ENCODE measurements at regions not wholly inside any gene's neighbourhood (a gene's known extent, or its start where the extent isn't known, plus 50 kb on each side); places are given as distances from the start of the nearest gene placed in this dataset.
"Not testable (repeated sequence)": the region's sequence is repeated elsewhere in the genome, so short reads cannot be mapped to it uniquely, and the experiment has no call there.

DNA sequence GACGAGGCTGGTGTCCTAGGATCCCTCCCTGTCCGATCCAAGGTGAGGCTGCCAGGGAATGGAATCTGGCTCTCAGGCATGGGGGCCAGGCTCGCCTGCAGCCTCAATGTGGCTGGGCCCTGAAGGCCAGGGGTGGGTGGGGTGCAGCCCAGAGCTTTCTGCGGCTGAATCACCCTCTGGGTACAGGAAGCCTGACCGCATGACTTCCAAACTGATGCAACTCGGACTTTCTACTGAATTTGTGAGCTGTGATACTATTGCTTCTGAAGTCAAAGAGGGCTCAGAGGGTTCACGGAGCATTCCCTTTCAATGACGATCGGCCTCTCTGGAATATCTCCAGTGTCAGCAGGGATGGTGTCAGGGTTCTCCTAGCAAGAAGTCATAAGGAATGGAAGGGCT is 123.7 kb downstream of the METRNL start:
- DNase-seq (ENCODE audit: low read depth, low spot score): no peak

GRCh38 chr17:83203472-83204221 is 124.2 kb downstream of the METRNL start:
- no peak for DNase-seq (ENCODE audit: low read depth, low spot score)

GRCh38 chr17:83204230-83204725 is 124.9 kb downstream of the METRNL start:
- no peak for DNase-seq (ENCODE audit: low read depth, low spot score)

- DNase-seq (ENCODE audit: low read depth, low spot score): not testable (repeated sequence)
These were observed 125.5 kb downstream of the METRNL start for GRCh38 chr17:83204736-83205386.

- DNase-seq (ENCODE audit: low read depth, low spot score): peak; percentile 50
These were observed 126.1 kb downstream of the METRNL start for GRCh38 chr17:83205387-83206035.

- DNase-seq (ENCODE audit: low read depth, low spot score): not testable (repeated sequence)
These were observed 126.6 kb downstream of the METRNL start for GRCh38 chr17:83206036-83206394.

- not testable (repeated sequence) for DNase-seq (ENCODE audit: low read depth, low spot score)
These were observed 127.6 kb downstream of the METRNL start for GRCh38 chr17:83206819-83207588.

GRCh38 chr17:83247001-83247400 is 167.6 kb downstream of the METRNL start:
- not testable (repeated sequence) for DNase-seq (ENCODE audit: low read depth, low spot score)
